NCI-H460 (cell line): ENCODE measurements at regions not wholly inside any gene's neighbourhood (a gene's known extent, or its start where the extent isn't known, plus 50 kb on each side); places are given as distances from the start of the nearest gene placed in this dataset.

ENCODE experiments used
- DNase-seq: peaks from one replicate; pipeline ENCODE4 v3.0.0-alpha.2; 2016; ENCODE audit warnings: low read depth; ENCODE audit errors: extremely low read depth

GRCh38 chr18:78912336-78912735 is 67.3 kb upstream of the SALL3 start:
- DNase-seq, result no peak

- DNase-seq, result no peak
Observed at GRCh38 chr18:78912844-78913243, 66.8 kb upstream of the SALL3 start.

DNA sequence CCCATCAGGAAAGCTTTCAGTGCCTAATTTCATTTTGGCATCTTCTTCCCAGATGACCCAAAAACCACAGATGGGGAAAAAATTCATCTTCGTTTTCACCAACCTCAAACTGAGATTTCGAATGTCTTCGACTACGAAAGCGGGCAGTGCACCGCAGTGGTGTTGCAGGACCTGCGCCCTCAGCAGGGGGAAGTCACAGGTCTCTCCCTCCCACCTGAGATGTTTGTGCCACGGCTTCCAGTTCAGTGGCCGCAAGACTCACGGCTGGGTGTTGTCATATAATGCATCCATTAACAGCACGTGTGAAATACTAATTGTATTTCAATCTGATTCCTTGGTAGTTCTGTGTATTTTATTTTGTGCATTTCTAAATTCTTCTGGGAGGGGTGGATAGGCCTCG is 66.2 kb upstream of the SALL3 start:
- DNase-seq, result no peak

DNA sequence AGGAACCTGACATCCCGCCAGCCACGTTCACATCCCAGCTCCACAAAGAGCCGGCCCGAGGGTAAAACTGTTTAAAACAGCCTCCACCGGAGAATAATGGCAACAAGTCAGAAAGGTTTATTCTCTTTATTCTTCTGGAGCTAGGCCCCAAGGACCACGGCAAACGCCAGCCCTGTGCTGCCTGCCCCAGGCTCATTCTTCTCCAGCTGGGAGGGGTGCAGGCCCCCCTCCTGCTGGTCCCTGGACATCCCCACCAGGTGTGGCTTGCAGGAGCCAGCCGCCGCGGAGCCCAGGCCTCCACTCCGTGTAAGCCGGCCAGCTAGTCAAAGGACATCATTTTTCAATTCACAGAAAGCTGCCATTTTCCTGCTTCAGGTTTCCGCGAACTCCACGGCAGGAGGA is 65.8 kb upstream of the SALL3 start:
- DNase-seq, result no peak

DNA sequence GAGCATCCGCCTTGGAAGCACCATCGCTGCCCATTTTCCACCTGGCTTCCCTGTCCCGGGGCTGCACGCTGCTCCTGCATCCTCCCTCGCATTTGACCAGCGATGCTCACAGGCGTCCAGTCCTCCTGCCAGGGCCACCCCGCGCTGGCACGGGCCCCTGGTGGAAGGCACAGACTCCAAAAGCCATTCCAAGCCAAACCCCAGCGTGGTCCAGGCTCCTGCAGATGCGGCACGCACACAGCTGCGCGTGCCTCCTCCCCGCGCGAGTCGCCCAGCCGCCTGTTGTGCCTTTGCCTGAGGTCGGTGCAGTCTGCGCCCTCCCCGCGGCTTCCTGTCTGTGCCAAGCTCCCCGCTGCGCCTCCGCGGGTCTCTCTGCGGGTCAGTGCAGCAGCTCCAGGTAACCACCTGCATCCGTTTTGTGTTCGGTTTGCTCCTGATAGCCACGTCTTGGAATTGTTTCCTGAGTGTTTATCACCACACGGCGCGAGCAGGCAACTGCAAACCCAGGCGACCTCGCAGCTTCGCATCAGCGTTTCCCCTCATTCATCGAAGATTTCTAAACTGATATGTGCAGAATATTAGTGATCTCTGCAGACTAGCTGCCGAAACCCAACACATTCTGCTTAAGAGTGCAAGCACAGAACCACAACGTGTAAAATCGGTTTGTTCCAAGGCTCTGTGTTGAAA is 65.2 kb upstream of the SALL3 start:
- no peak for DNase-seq

DNA sequence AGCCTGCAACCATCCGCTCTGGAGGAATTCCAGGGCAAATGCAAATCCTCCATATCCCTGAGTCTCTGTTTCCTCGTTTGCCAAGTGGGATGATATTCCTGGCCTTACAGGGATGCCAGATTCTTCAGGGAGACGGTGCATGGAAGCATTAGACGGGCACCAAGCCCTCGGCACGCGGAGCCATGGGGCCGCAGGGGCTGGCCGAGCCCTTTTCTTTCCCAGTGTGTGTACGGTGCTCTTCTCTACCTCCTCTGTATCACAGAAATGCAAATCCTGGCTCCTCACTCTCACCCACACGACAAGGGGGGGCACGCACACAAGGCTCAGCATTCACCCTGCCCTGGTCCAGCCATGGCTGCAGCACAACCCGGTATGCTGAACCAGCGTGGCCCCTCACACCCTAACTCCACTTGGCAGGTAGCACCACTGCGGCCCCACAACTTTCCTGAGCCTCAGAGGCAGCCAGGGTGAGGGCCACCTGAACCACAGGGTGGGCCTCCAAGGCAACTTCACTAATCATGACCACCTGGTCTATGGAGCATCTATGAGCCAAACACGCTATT is 64.1 kb upstream of the SALL3 start:
- no peak for DNase-seq

GRCh38 chr18:78918707-78919106 is 60.9 kb upstream of the SALL3 start:
- no peak for DNase-seq

GRCh38 chr18:78919956-78920355 is 59.7 kb upstream of the SALL3 start:
- no peak for DNase-seq

DNA sequence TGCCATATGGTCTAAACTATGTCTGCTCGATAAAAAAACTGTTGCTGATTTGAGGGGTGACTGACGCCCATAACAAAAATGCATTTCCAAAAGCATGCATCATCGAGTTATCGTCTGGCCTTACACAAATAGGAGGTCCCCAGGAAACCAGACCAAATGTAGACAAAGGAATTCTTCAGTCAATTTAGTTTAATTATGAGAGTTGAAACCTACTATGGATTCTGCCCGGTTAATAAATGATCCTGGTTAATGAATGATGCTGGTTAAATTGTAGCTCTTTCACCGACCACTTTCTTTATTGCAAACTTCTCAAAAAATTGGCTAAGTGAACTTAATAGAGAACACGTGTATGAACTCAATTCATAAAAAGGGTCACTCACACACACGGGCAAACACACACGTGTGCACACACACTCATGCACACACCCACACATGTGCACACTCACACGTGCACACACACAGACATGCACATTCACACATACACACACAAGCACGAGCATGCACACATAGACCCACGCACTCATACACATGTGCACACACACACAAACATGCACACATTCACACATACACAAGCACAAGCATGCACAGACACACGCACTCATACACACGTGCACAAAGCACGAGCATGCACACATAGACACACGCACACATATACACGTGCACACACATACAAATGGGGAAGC is 59.0 kb upstream of the SALL3 start:
- DNase-seq, result no peak

GRCh38 chr18:78922856-78923255 is 56.8 kb upstream of the SALL3 start:
- DNase-seq, result no peak

DNA sequence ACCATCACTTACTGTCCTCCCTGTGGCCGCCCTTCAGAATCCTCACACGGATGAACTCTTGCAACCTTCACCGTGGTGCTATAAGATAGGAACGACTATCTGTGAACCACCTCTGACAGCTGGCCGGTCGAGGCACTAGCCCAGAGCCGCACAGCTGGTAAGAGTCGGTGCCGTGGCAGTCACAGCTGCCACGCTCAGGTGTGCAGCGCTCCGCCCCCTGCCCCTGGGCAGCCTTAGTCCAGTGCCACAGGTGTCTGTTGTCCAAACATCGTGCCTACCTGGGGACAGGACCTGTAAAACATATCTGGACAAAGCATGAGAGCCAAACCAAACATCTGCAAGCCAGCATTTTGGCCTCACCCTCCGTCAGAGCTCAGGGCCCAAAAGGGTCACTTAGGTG is 55.3 kb upstream of the SALL3 start:
- no peak for DNase-seq

DNA sequence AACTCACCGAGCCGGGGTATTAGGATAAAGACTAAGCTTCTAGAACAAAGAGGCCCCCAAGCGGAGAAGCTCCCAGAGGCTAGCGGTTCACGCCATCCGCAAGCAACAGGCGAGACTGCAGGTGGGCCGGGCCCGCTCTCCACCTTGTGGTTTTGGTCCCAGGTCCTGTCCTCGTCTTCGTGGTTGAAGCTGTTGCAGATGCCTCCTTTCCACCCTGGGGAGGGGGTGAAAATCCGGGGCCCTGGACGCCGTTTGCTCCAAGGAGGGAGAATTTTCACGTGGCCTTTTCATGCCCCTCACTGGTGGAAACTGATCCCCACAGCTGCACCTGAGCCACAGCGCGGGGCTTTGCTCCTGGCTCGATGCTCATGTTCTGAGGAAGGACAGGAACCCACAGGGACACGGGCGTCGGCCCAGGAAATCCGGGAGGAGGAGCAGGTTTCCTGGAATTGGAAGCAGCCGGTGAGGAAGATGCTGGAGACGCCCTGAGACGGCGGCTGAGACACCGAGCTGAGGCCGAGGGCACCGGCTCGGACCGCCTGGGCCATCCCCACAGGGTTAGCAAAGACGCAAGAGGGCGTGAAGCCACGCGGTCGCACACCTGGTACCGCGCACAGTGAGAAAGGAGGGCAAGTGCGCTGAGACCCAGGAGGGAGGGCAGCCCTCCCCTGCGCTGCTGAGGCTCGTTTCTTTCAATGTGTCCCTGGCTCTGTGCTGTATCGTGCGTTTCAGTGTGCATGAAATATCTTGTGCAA is 54.7 kb upstream of the SALL3 start:
- no peak for DNase-seq

DNA sequence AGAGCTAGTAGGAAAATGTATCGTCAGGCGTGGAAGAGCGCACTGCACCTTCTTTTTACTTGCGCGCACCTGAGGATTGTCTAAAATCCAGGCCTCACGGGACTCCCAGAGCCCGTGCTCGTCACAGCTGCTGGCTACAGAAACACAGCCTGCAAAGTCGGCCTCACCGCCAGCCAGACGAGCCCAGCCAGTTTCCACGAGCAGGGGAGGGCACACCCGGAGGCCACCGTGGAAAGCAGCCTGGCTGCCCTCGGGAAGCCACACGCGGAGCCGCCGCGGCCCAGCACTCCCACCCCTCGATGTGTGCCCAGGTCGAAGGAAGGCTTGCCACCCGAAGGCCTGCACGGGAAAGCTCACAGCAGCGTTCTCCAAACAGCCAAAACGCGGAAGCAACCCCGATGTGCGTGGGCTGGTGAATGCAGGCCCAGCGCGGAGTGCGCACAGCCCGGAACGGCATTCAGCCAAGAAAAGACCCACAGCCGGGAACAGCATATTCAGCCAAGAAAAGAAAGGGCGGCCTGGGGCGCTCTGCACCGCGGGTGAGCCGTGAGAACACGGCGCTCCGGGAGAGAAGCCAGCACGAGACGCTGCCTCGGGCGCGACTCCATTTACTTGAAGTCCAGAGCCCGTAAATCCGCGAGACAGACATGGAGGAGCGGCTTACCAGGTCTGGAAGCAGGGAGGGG is 53.9 kb upstream of the SALL3 start:
- no peak for DNase-seq

GRCh38 chr18:78926243-78926615 is 53.4 kb upstream of the SALL3 start:
- no peak for DNase-seq

- no peak for DNase-seq
Observed at GRCh38 chr18:78927156-78927555, 52.5 kb upstream of the SALL3 start.

GRCh38 chr18:78927616-78928015 is 52.0 kb upstream of the SALL3 start:
- DNase-seq, result no peak

DNA sequence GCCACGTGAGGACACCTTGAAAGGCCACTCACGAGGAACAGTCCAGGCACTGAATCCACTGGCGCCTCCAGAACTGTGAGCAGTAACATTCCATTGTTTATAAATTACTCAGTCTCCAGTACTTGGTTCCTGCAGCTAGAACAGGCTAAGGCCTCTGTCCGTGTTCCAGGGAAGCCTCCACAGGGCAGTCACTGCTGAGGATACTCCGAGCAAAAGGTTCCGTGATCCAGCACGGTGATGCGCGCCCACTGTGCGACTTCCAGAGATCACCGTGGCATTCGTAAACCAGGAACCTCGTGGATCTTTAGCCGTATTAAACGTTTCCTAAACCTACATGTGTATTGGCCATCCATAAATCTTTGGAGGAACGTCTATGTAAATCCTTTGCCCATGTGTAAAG is 51.5 kb upstream of the SALL3 start:
- DNase-seq, result no peak

DNA sequence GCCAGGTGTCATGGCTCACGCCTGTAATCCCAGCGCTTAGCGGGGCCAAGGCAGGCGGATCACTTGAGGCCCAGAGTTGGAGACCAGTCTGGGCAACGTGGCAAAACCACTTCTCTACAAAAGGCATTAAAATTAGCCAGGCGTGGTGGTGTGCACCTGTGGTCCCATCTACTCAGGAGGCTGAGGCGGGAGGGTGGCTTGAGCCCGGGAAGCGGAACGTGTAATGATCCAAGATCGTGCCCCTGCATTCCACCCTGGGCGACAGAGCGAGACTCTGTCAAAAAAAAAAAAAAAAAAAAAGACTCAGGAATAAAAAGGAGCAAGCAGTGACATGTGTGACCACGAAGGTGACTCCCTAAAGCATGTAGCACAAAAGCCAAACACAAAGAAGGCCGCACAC is 50.1 kb upstream of the SALL3 start:
- DNase-seq, result no peak
